OCI-LY1 (cell line): ENCODE measurements at regions not wholly inside any gene's neighbourhood (a gene's known extent, or its start where the extent isn't known, plus 50 kb on each side); places are given as distances from the start of the nearest gene placed in this dataset.

ENCODE experiments used
- EZH2 ChIP-seq: fragments of 200-600 bp; sonication (generic), shearing (Covaris generic); IDR thresholded peaks from 2 replicates; pipeline ENCODE4 v1.8.0; 2017; ENCODE audit warnings: borderline replicate concordance, mixed run types, mild to moderate bottlenecking, antibody characterized with exemption, low read length, moderate library complexity, mixed read lengths
- TF ChIP-seq, protein P1 (sequence below): fragments of 200-600 bp; sonication (generic), shearing (Covaris generic); IDR thresholded peaks from 2 replicates; pipeline ENCODE4 v1.5.1; 2017; ENCODE audit warnings: mild to moderate bottlenecking, antibody characterized with exemption, low read length, moderate library complexity, mixed read lengths

- TF ChIP-seq, protein P1, sequence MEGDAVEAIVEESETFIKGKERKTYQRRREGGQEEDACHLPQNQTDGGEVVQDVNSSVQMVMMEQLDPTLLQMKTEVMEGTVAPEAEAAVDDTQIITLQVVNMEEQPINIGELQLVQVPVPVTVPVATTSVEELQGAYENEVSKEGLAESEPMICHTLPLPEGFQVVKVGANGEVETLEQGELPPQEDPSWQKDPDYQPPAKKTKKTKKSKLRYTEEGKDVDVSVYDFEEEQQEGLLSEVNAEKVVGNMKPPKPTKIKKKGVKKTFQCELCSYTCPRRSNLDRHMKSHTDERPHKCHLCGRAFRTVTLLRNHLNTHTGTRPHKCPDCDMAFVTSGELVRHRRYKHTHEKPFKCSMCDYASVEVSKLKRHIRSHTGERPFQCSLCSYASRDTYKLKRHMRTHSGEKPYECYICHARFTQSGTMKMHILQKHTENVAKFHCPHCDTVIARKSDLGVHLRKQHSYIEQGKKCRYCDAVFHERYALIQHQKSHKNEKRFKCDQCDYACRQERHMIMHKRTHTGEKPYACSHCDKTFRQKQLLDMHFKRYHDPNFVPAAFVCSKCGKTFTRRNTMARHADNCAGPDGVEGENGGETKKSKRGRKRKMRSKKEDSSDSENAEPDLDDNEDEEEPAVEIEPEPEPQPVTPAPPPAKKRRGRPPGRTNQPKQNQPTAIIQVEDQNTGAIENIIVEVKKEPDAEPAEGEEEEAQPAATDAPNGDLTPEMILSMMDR = no peak
- TF ChIP-seq EZH2 = no peak
Measured at GRCh38 chr20:22404419-22405170, 179.8 kb downstream of the FOXA2 start.
